ENCODE measurements at regions not wholly inside any gene's neighbourhood (a gene's known extent, or its start where the extent isn't known, plus 50 kb on each side); places are given as distances from the start of the nearest gene placed in this dataset.

GRCh38 chr12:90441431-90441830 is 513.5 kb downstream of the CCER1 start:
- no peak overlapping the region for H3K4me3 ChIP-seq
- H3K9ac ChIP-seq (ENCODE audit: insufficient read depth in 1 of 2, low read length in 2 of 2): no peak overlapping the region
- WGBS, 2 donors: 83 to 91% methylated on average over 1 of the region's 1 CpG
- no peaks in the 10 kb centered on the region for H3K36me3 ChIP-seq (ENCODE audit: control insufficient read depth in 4 of 4, insufficient read depth in 4 of 4, low read length in 4 of 4)
- DNase-seq (no peak), ATAC-seq (ENCODE audit: insufficient read depth, low FRiP score) (no peak)
- H3K27ac ChIP-seq (ENCODE audit: low read depth in 1 of 2, low read length in 1 of 2): no peak overlapping the region
- H3K4me1 ChIP-seq (ENCODE audit: control insufficient read depth in 5 of 5, insufficient read depth in 5 of 5, low read length in 5 of 5): no peaks in the 10 kb centered on the region
- TF ChIP-seq CTCF (IDR thresholded peaks at IDR 0.05; ENCODE audit: control extremely low read depth, extremely low read depth): no peak
- peaks cover 0 to 9% (median 3%) of the 10 kb centered on the region in 4 donors for H3K9me3 ChIP-seq (ENCODE audit: control insufficient read depth in 4 of 4, insufficient read depth in 3 of 4, low read length in 3 of 4)
- no peaks in the 10 kb centered on the region for H3K27me3 ChIP-seq (ENCODE audit: control insufficient read depth in 3 of 3, insufficient read depth in 3 of 3, low read length in 2 of 3)

- Histone ChIP-seq H3K4me1 (ENCODE audit: control insufficient read depth in 5 of 5, insufficient read depth in 5 of 5, low read length in 5 of 5) (no peaks in the 10 kb centered on the region), H3K27ac (ENCODE audit: low read depth in 1 of 2, low read length in 1 of 2) (no peak overlapping the region), H3K4me3 (no peak overlapping the region), H3K9ac (ENCODE audit: insufficient read depth in 1 of 2, low read length in 2 of 2) (no peak overlapping the region), H3K27me3 (ENCODE audit: control insufficient read depth in 3 of 3, insufficient read depth in 3 of 3, low read length in 2 of 3) (no peaks in the 10 kb centered on the region), H3K36me3 (ENCODE audit: control insufficient read depth in 4 of 4, insufficient read depth in 4 of 4, low read length in 4 of 4) (no peaks in the 10 kb centered on the region), H3K9me3 (ENCODE audit: control insufficient read depth in 4 of 4, insufficient read depth in 3 of 4, low read length in 3 of 4) (no peaks in the 10 kb centered on the region)
- no peak for TF ChIP-seq CTCF (IDR thresholded peaks at IDR 0.05; ENCODE audit: control extremely low read depth, extremely low read depth)
- DNase-seq (no peak), ATAC-seq (ENCODE audit: insufficient read depth, low FRiP score) (no peak)
- WGBS, 2 donors: 76% methylated on average over 3 of the region's 3 CpGs
These were observed 526.1 kb downstream of the CCER1 start for GRCh38 chr12:90428881-90429280.

GRCh38 chr12:90428465-90428864 is 526.5 kb downstream of the CCER1 start:
- no peak for TF ChIP-seq CTCF (IDR thresholded peaks at IDR 0.05; ENCODE audit: control extremely low read depth, extremely low read depth)
- H3K27ac ChIP-seq (ENCODE audit: low read depth in 1 of 2, low read length in 1 of 2): no peak overlapping the region
- DNase-seq (no peak), ATAC-seq (ENCODE audit: insufficient read depth, low FRiP score) (no peak)
- H3K9ac ChIP-seq (ENCODE audit: insufficient read depth in 1 of 2, low read length in 2 of 2): no peak overlapping the region
- no peaks in the 10 kb centered on the region for H3K27me3 ChIP-seq (ENCODE audit: control insufficient read depth in 3 of 3, insufficient read depth in 3 of 3, low read length in 2 of 3)
- no peaks in the 10 kb centered on the region for H3K9me3 ChIP-seq (ENCODE audit: control insufficient read depth in 4 of 4, insufficient read depth in 3 of 4, low read length in 3 of 4)
- no peaks in the 10 kb centered on the region for H3K4me1 ChIP-seq (ENCODE audit: control insufficient read depth in 5 of 5, insufficient read depth in 5 of 5, low read length in 5 of 5)
- no peaks in the 10 kb centered on the region for H3K36me3 ChIP-seq (ENCODE audit: control insufficient read depth in 4 of 4, insufficient read depth in 4 of 4, low read length in 4 of 4)
- WGBS, 2 donors: 82 to 91% methylated on average over 1 of the region's 1 CpG
- H3K4me3 ChIP-seq: no peak overlapping the region

GRCh38 chr12:90423965-90424364 is 531.0 kb downstream of the CCER1 start:
- no peak for TF ChIP-seq CTCF (IDR thresholded peaks at IDR 0.05; ENCODE audit: control extremely low read depth, extremely low read depth)
- Histone ChIP-seq H3K4me3 (no peak overlapping the region), H3K9me3 (ENCODE audit: control insufficient read depth in 4 of 4, insufficient read depth in 3 of 4, low read length in 3 of 4) (no peaks in the 10 kb centered on the region), H3K27me3 (ENCODE audit: control insufficient read depth in 3 of 3, insufficient read depth in 3 of 3, low read length in 2 of 3) (no peaks in the 10 kb centered on the region), H3K27ac (ENCODE audit: low read depth in 1 of 2, low read length in 1 of 2) (no peak overlapping the region), H3K36me3 (ENCODE audit: control insufficient read depth in 4 of 4, insufficient read depth in 4 of 4, low read length in 4 of 4) (no peaks in the 10 kb centered on the region), H3K4me1 (ENCODE audit: control insufficient read depth in 5 of 5, insufficient read depth in 5 of 5, low read length in 5 of 5) (no peaks in the 10 kb centered on the region), H3K9ac (ENCODE audit: insufficient read depth in 1 of 2, low read length in 2 of 2) (no peak overlapping the region)
- no peak for DNase-seq
- ATAC-seq (ENCODE audit: insufficient read depth, low FRiP score): no peak
- 54 to 71% methylated on average over 2 of the region's 2 CpGs for WGBS, 2 donors

All from lung (tissue), 11 donors.